ENCODE measurements at regions not wholly inside any gene's neighbourhood (a gene's known extent, or its start where the extent isn't known, plus 50 kb on each side); places are given as distances from the start of the nearest gene placed in this dataset.
A peak's percentile ranks its signal among the peaks of the same experiment; 100 is the strongest.
"Not testable (repeated sequence)": the region's sequence is repeated elsewhere in the genome, so short reads cannot be mapped to it uniquely, and the experiment has no call there.

DNA sequence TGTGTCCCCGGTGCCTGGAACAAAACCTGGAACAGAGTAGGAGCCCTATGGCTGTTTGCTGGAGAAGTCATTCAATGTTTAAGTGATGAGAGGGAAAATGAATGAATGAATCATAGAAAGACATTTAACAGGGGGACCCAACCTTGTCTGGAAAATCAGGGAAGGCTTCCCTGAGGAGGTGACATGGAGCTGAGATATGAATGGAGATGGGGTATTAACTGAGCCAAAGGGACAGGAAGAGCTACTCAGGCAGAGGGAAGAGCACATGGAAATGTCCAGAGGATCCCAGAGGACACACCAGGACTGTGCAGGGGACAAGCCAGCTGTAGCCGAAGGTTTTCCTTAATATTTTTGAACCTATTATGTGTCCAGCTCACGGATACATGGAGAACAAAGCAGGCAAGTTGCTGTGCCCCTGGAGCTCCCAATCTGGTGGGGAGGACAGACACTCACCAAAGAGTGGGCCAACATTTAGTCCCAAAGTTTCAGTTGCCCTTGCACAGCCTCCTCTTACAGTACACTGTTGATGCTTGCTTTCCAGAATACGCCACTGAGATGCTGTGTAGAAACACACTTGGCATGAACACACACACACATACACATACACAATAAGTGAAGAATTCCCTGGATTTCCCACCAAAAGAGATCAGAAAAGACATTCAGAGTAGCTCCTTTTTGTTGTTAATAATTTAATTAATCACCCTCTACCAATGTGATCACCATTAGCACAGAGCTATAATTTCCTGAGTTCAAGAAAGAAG, 77.0 kb upstream of the PTPN1 start:
- no peak for DNase-seq

- DNase-seq: no peak
Observed at GRCh38 chr20:50434321-50434652, 75.9 kb upstream of the PTPN1 start.

GRCh38 chr20:50434653-50435396, 75.4 kb upstream of the PTPN1 start:
- DNase-seq: no peak

- no peak for DNase-seq
Observed at GRCh38 chr20:50435397-50436051, 74.7 kb upstream of the PTPN1 start.

GRCh38 chr20:50436052-50436656, 74.0 kb upstream of the PTPN1 start:
- DNase-seq: no peak

DNA sequence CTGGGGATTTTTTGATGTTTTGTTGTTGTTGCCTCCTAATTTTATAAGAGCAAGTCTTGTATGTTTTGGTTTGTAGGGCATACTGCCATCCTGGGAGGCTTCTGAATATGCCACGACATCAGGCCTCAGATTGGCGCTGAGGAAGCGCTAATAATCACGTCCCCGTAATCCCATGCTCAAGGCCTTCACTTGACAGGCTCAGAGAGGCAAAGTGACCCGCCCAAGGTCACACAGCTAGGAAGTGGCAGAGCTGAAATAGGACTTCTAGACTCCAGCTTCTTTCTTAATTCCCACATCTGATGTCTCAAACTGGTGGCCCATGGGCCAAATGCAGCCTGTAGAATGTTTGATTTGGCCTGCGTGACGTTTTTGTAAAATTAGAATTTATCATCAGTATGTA, 73.5 kb upstream of the PTPN1 start:
- no peak for DNase-seq

GRCh38 chr20:50438986-50439407, 71.2 kb upstream of the PTPN1 start:
- DNase-seq: no peak

DNA sequence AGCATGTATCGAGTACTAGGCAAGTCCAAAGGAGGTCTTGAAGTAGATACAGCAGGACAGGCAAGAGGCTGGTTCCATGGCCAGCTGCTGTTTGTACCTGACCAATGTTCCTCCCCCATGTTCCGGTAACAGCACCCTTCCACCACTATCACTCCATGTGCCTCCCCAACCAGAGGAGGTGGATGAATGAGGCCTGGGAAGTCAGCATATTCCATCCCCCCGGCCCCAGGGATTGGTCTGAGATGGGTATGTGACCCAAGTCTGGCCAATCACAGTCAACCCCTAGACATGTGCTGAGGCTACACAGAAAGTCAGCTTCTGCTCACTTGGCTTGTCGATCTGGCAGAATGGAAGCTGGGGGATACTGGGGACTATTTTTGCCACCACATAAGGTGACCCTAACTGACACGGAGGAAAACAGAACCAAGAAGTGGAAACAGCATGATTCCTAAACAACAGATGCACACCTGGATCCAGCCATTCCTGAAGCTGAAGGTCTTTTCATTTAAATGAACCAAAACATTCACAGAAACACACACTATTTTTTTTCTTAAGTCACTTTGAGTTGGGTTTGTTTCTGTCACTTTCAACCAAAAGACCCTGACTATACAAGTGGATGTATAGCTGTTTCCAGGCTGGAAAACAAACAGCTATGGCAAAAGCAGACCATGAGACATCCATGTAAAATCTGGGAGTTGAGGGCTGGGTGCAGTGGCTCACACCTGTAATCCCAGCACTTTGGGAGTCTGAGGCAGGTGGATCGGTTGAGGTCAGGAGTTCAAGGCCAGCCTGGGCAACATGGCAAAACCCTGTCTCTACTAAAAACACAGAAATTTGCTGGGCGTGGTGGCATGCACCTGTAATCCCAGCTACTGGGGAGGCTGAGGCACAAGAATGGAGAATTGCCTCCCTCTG, 70.4 kb upstream of the PTPN1 start:
- DNase-seq: no peak

GRCh38 chr20:50442512-50442911, 67.7 kb upstream of the PTPN1 start:
- DNase-seq: no peak

DNA sequence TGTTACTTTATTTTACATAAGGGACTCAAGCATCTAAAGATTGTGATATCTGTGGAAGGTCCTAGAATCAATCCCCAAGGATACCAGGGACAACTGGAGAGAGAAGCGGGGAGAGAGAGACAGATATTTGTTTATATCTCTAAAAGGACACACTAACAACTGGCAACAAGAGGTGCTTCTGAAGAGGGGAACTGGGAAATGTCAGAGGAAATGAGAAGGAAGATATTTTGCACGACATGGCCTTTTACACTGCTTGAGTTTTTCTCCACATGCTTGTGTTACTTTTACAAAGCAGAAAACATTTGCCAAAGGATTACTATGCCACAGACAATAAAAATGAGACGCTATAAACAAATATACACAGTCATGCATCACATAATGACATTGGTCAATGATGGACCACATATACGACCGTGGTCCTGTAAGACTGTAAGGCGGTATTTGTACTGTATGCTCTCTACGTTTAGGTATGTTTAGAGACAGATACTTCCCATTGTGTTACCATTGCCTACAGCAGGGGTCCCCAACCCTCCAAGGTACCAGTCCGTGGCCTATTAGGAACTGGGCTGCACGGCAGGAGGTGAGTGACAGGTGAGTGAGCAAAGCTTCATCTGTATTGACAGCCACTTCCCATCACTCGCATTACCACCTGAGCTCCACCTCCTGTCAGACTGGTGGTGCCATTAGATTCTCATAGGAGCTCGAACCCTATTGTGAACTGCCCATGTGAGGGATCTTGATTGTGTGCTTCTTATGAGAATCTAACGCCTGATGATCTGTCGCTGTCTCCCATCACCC, 64.6 kb upstream of the PTPN1 start:
- DNase-seq: no peak

- DNase-seq: no peak
Observed at GRCh38 chr20:50446351-50447101, 63.7 kb upstream of the PTPN1 start.

DNA sequence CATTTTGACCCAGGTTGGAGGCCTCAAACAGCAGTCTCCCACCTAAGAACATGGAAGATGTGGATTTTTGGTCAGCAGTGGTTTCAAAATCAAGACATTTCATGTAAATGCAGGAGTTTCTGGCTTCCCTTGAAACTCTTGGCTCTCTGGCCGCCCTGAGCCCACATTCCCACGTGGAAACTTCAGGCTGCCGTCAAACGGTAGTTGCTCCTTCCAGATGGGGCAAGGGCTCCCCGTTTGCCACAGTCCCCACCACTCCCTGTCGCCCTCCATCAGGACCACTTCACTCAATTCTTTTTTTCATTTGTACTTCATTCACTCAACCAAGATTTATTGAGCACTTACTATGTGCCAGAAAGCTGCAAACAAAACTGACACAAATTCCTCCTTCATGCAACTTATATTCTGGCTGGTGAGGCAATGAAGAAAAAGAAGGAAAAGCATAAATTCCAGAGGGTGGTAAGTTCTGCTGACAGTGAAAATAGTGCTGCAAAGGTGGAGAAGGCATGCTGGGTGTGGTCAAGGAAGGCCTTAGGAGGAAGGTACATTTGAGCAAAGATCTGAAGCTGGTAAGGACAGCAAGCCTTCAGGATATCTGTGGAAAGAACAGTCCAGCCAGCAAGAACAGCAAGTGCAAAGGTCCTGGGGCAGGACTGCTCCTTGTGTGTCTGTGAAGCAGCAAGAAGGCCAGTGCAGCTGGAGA, 62.9 kb upstream of the PTPN1 start:
- DNase-seq: no peak

GRCh38 chr20:50447817-50448216, 62.4 kb upstream of the PTPN1 start:
- DNase-seq: no peak

- not testable (repeated sequence) for DNase-seq
Observed at GRCh38 chr20:50448625-50449403, 61.4 kb upstream of the PTPN1 start.

GRCh38 chr20:50449738-50450492, 60.3 kb upstream of the PTPN1 start:
- DNase-seq: no peak

- no peak for DNase-seq
Observed at GRCh38 chr20:50450493-50450826, 59.7 kb upstream of the PTPN1 start.

DNA sequence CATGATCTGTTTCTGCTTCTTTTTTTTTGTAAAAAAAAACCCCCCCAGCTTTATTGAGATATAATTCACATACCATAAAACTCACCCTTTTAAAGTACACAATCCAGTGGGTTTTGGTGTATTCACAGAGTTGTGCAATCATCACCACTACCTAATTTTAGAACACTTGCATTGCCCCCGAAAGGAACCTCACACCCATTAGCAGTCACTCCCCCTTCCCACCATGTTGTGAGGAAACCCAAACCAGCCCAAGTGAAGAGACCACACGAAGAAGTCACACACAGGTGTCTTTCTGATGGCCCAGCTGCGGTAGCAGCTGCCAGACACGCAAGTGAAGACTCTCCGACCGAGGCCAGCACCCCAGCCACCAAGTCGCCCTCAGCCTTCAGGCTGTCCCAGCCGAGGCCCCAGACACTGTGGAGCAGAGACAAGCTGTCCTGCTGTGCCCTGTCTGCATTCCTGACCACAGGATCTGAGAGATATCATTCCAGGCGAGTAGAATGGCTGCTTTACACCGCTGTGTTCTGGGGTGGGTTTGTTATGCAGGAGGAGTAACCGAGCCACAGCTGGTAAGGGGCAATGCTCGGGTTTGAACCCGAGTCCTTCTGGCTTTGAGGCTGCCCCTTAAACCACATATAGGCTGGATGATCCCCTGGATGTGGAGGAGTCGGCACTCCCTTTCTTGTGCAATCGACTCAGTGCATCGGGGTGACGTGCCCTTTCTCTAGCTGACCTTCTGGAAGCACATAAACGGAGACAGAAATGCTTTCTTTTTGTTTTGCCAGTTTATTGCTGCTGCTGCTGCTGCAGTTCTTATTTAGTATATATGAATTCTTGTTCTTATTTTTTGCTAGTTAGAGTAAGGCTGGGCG, 59.1 kb upstream of the PTPN1 start:
- peak; percentile 40 for DNase-seq

All from activated CD4-positive, alpha-beta T cell treated with anti-CD3 and anti-CD28 coated beads, Interleukin-2, Interleukin-6, amounts not matched to agents 100 ng/mL and 50 ng/mL, durations not matched to agents 16 hours and 8 hours (primary cell).